ENCODE measurements at regions not wholly inside any gene's neighbourhood (a gene's known extent, or its start where the extent isn't known, plus 50 kb on each side); places are given as distances from the start of the nearest gene placed in this dataset.
A peak's percentile ranks its signal among the peaks of the same experiment; 100 is the strongest.

DNA sequence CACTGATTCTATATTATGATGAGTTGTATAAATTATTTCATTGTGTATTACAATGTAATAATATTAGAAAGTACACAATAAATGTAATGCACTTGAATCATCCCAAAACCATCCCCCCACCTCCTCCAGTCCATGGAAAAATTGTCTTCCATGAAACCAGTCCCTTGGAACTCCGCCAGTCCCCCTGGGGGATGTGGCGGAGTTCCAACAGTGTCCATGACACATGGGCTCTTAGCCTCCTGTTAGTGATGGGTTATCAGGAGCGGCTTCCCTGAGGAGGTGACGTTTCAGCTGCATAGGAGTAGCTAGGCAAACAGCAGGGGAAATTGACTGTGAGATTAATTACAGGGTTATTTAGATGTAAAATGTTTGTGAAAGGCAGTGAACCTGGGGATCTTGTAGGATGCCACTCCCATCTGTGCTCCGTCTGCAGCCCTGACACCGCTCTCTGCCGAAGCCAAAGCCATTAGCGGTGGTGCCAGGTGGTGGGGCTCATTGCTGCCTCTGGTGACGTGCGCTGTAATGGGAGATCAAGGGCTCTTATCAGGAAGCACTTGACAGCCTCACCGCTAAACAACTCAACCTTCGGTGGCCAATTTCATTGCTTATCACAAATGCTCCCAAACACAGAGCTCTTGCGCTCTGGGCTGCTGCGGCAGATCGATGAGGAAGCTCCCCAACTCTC, 81.6 kb upstream of the MC3R start:
- TF ChIP-seq, protein P1, sequence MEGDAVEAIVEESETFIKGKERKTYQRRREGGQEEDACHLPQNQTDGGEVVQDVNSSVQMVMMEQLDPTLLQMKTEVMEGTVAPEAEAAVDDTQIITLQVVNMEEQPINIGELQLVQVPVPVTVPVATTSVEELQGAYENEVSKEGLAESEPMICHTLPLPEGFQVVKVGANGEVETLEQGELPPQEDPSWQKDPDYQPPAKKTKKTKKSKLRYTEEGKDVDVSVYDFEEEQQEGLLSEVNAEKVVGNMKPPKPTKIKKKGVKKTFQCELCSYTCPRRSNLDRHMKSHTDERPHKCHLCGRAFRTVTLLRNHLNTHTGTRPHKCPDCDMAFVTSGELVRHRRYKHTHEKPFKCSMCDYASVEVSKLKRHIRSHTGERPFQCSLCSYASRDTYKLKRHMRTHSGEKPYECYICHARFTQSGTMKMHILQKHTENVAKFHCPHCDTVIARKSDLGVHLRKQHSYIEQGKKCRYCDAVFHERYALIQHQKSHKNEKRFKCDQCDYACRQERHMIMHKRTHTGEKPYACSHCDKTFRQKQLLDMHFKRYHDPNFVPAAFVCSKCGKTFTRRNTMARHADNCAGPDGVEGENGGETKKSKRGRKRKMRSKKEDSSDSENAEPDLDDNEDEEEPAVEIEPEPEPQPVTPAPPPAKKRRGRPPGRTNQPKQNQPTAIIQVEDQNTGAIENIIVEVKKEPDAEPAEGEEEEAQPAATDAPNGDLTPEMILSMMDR (IDR thresholded peaks at IDR 0.05; ENCODE audit: unreplicated experiment in 3 of 3), result no peak
- Mint-ChIP-seq H3K27me3 (ENCODE audit: low read depth) (peaks cover 5% of the 10 kb centered on the region), H3K27ac (no peak overlapping the region), H3K4me3 (no peak overlapping the region), H3K4me1 (peaks cover 6% of the 10 kb centered on the region), H3K9me3 (peaks cover 39% of the 10 kb centered on the region), H3K36me3 (ENCODE audit: low read depth) (no peaks in the 10 kb centered on the region)

DNA sequence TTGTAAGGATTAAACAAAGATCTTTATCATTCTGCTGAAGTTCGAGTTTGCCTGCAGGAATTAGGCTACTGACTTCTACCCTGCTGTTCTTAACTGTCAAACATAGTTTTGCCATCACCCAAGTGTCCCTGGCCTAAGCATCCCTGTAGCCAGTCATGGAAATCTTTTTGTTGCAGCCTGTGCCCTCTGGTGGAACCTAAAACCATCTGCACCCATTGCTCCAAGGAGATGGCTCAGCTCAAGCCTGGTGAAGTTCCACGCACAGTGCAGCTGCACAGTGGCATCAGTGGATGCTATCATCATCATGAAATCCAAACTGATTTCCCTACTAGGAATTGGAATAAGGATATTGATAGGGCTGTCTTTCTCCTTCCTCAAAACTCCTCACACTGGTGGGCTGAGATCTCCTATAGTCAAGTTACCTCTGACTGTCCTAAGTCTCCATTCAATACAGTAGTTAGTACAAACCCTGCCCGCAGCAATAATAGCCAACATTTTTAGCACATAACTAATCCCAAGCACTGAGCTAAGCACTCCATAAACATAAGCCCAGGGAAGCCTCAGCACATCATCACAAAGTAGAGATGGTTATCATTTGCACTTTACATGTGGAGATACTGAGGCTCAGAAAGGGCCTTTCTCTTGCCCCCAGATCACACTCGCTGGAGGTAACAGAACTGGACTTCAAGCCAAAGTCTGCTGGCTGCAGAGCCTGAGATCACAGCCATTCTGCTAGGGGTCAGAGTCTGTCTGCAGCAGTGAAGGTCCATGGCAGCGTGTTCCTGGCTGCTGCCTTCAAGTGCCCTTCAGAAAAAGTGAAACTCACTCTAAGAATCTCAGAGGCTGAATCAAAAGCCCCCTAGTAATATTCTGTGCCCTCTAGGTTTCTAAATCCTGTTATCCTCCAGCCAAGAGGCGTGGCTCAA, 77.2 kb upstream of the MC3R start:
- no peak overlapping the region for H3K27ac Mint-ChIP-seq
- no peak overlapping the region for H3K4me3 Mint-ChIP-seq
- no peaks in the 10 kb centered on the region for H3K36me3 Mint-ChIP-seq (ENCODE audit: low read depth)
- no peaks in the 10 kb centered on the region for H3K27me3 Mint-ChIP-seq (ENCODE audit: low read depth)
- peaks cover 15% of the 10 kb centered on the region for H3K4me1 Mint-ChIP-seq
- TF ChIP-seq, protein P1 (IDR thresholded peaks at IDR 0.05; ENCODE audit: unreplicated experiment in 3 of 3), result peak; percentile 15 to 27 (median 25)
- peaks cover 28% of the 10 kb centered on the region for H3K9me3 Mint-ChIP-seq

DNA sequence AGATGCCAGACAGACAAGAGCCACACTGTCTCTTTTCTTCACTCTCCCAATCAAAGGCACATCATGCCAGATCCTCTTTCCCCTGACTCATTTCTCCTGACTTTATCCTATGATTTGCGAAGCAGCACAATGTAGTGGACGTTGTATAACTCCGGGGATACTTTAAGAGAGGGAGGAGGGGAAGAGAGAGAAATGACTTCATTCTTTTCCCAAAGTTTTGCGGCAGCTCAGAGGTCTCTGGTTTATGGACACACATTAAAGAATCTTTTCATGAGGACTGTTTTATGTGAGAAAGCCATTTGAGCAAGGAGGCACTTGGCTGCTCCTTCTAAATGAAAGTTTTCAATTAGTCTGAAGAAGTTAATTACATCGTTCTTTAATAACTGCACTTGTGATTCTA, 75.1 kb upstream of the MC3R start:
- no peaks in the 10 kb centered on the region for H3K36me3 Mint-ChIP-seq (ENCODE audit: low read depth)
- H3K9me3 Mint-ChIP-seq, result peaks cover 26% of the 10 kb centered on the region
- TF ChIP-seq, protein P1 (IDR thresholded peaks at IDR 0.05; ENCODE audit: unreplicated experiment in 3 of 3), result no peak
- H3K4me1 Mint-ChIP-seq, result peaks cover 15% of the 10 kb centered on the region
- H3K27me3 Mint-ChIP-seq (ENCODE audit: low read depth), result no peaks in the 10 kb centered on the region
- H3K4me3 Mint-ChIP-seq, result no peak overlapping the region
- H3K27ac Mint-ChIP-seq, result peak overlapping the region in 2 of 3 experiments; percentile 0 to 59

DNA sequence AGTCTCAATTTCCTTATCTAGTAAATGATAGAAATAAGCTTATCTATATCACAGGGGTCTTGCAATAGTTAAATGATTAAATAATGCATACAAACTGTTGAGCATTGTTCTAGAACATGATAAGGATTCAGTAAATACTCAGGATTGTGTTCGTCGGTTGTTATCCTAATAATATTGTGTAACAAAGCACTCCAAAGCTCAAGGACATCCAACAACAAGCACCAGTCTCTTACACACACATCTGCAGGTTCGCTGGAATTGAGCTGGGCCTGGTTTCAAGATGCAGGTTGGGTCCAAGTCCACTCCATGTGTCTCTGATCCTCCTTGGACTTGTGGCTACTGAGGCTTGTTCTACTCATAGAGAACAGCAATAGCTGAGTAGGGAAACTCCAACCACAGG, 74.1 kb upstream of the MC3R start:
- Mint-ChIP-seq H3K9me3 (peaks cover 25% of the 10 kb centered on the region), H3K27me3 (ENCODE audit: low read depth) (no peaks in the 10 kb centered on the region), H3K36me3 (ENCODE audit: low read depth) (no peaks in the 10 kb centered on the region), H3K27ac (peak overlapping the region in 1 of 3 experiments; percentile 59), H3K4me1 (peaks cover 10% of the 10 kb centered on the region), H3K4me3 (no peak overlapping the region)
- TF ChIP-seq, protein P1 (IDR thresholded peaks at IDR 0.05; ENCODE audit: unreplicated experiment in 3 of 3), result no peak

DNA sequence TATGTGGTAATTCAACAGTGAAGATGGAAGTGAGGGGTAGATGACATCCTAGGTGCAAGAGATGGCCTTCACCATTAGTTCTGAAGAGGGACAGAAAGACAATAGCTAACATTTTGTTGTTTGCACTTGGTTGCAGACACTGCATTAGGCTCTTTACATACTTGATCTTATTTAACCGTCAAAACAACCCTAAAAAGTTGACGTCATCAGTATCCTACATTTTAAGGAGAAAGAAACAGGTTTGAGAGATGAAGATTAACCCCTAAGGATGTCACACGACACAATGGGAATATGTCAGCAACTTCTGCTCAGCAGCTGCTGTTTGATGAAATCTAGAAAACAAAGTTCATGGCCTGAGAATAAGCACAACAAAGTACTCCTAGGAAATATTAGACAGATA, 72.6 kb upstream of the MC3R start:
- peaks cover 9% of the 10 kb centered on the region for H3K4me1 Mint-ChIP-seq
- H3K27me3 Mint-ChIP-seq (ENCODE audit: low read depth), result no peaks in the 10 kb centered on the region
- H3K9me3 Mint-ChIP-seq, result peaks cover 24% of the 10 kb centered on the region
- TF ChIP-seq, protein P1 (IDR thresholded peaks at IDR 0.05; ENCODE audit: unreplicated experiment in 3 of 3), result no peak
- no peak overlapping the region for H3K4me3 Mint-ChIP-seq
- no peak overlapping the region for H3K27ac Mint-ChIP-seq
- no peaks in the 10 kb centered on the region for H3K36me3 Mint-ChIP-seq (ENCODE audit: low read depth)

Measured in nephron (organoid).